Body of pancreas (tissue), 4 donors: ENCODE measurements at regions not wholly inside any gene's neighbourhood (a gene's known extent, or its start where the extent isn't known, plus 50 kb on each side); places are given as distances from the start of the nearest gene placed in this dataset.

Experiments
- CTCF ChIP-seq, 7 experiments: fragments of 450-650 bp in 4 of 7; fragments of 200-600 bp in 3 of 7; sonication (generic) in 3 of 7; IDR thresholded peaks; one replicate each; pipeline ENCODE4 v1.5.1; 2016 to 2019; ENCODE audit warnings: antibody characterized with exemption in 7 of 7
- POLR2A ChIP-seq, 3 donors: fragments of 450-650 bp; IDR thresholded peaks; one replicate each; pipeline ENCODE4 v1.6.1; 2016; ENCODE audit warnings: antibody characterized with exemption in 3 of 3, mild to moderate bottlenecking in 2 of 3

GRCh38 chr13:40047322-40047771, 391.9 kb downstream of the COG6 start:
- TF ChIP-seq CTCF (IDR thresholded peaks at IDR 0.05) (no peak), POLR2A (IDR thresholded peaks at IDR 0.05) (no peak)
